ENCODE measurements at regions not wholly inside any gene's neighbourhood (a gene's known extent, or its start where the extent isn't known, plus 50 kb on each side); places are given as distances from the start of the nearest gene placed in this dataset.

DNA sequence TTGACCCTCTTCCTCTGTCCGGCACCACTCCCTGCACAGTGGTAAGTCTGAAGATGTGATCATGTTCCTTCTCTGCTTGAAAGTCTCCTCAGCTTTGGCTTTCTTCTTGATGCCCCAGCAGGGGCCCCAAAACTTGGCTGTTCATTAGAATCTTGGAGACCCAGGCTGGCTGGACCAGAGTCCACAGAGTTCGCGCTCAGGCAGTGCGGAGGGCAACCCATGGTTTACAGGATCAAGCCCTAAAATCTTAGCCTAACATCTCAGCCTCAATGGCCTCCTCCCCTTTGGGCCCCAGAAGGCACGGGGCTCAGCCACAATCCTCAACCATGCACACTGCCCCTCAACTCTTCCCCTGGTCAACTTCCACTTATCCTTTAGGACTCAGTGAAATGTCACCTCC, 72.9 kb upstream of the GTSF1L start:
- DNase-seq (ENCODE audit: extremely low read depth, low read depth) = no peak
- TF ChIP-seq CTCF (IDR thresholded peaks at IDR 0.05; ENCODE audit: low read depth, low read length) = no peak

DNA sequence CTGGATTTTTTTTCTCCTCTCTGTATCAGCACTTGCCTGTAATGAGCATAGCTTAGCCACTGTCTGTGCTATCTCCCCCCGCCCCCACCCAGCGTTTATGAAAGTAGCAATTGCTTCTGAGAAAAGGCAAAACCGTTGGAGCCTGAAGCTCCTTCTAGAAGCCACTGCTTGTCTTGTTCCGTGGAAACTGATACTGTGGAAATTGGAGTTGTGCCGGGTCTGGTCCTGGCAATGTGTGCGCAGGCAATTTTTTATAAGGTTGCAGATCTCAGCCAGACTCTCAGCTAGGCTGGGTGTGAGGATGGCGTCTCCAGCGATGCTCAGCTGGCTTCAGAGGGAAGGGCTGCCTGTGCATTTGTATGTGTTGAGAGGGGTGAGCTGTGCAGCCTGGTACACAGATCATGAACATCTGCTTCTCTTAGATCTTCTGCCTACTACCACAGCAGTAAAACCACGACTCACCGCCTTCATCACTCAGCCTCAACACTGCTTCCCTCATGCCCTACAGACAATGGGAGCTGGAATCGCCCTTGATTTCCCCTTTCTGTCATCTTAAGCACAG, 72.4 kb upstream of the GTSF1L start:
- no peak for DNase-seq (ENCODE audit: extremely low read depth, low read depth)
- TF ChIP-seq CTCF (IDR thresholded peaks at IDR 0.05; ENCODE audit: low read depth, low read length) = no peak

GRCh38 chr20:43798291-43799149, 71.7 kb upstream of the GTSF1L start:
- no peak for TF ChIP-seq CTCF (IDR thresholded peaks at IDR 0.05; ENCODE audit: low read depth, low read length)
- DNase-seq (ENCODE audit: extremely low read depth, low read depth) = no peak

DNA sequence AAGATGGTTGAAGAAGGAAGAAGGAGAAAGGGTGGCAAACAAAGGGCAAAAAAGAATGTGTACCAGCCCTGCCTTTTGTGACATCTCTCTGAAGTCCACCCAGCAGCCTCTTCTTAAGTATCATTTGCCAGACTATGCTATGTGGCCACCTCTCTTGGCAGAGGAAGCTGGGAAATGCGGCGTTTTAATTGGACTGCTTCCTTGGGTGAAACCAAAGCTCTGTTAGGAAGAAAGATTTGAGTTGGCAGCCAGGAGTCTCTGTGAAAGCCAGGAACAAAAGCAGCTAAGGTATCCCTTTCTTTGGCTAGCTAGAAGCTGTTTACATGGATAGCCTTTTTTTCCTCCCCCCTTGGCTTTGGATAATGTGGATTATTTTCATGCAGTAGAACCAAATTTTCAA, 67.5 kb upstream of the GTSF1L start:
- TF ChIP-seq CTCF (IDR thresholded peaks at IDR 0.05; ENCODE audit: low read depth, low read length) = no peak

GRCh38 chr20:43789593-43789992, 62.8 kb upstream of the GTSF1L start:
- TF ChIP-seq CTCF (IDR thresholded peaks at IDR 0.05; ENCODE audit: low read depth, low read length) = no peak
- DNase-seq (ENCODE audit: extremely low read depth, low read depth) = no peak

More for the DNA sequence above, 67.5 kb upstream of the GTSF1L start:
- no peak for DNase-seq (ENCODE audit: extremely low read depth, low read depth)

GRCh38 chr20:43787937-43788336, 61.1 kb upstream of the GTSF1L start:
- no peak for TF ChIP-seq CTCF (IDR thresholded peaks at IDR 0.05; ENCODE audit: low read depth, low read length)
- DNase-seq (ENCODE audit: extremely low read depth, low read depth) = no peak

DNA sequence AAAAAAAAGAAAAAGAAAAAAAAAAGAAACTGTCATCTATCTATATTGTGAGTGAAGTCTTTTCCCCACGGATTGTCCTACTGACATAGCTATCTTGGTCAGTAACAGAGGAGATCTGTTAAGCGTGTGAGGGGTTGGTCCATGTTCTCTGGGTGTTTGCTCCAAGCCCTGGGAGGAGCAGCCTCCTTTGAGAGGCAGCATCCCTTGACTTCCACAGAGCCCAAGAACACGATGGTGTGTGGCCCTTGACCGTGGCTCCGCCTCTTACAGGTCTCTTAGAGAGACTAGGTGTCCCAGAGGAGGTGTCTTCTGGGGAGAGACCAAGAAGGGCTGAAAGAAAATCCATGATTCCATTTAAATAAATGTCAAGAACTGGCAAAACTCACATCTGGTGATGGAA, 60.1 kb upstream of the GTSF1L start:
- DNase-seq (ENCODE audit: extremely low read depth, low read depth) = no peak
- no peak for TF ChIP-seq CTCF (IDR thresholded peaks at IDR 0.05; ENCODE audit: low read depth, low read length)
